Caki2 (cell line): ENCODE measurements at regions not wholly inside any gene's neighbourhood (a gene's known extent, or its start where the extent isn't known, plus 50 kb on each side); places are given as distances from the start of the nearest gene placed in this dataset.

Source experiments
- DNase-seq: peaks from one replicate; pipeline ENCODE4 v3.0.0-alpha.2; 2015; ENCODE audit warnings: low read depth
- in situ Hi-C: cut with HindIII; loops from 2 replicates; pipeline ENCODE4 v1.10.0; 2016; ENCODE audit warnings: low sequenced_read_pairs, low pct_unique_long_range_greater_than_20kb, mixed read lengths

DNA sequence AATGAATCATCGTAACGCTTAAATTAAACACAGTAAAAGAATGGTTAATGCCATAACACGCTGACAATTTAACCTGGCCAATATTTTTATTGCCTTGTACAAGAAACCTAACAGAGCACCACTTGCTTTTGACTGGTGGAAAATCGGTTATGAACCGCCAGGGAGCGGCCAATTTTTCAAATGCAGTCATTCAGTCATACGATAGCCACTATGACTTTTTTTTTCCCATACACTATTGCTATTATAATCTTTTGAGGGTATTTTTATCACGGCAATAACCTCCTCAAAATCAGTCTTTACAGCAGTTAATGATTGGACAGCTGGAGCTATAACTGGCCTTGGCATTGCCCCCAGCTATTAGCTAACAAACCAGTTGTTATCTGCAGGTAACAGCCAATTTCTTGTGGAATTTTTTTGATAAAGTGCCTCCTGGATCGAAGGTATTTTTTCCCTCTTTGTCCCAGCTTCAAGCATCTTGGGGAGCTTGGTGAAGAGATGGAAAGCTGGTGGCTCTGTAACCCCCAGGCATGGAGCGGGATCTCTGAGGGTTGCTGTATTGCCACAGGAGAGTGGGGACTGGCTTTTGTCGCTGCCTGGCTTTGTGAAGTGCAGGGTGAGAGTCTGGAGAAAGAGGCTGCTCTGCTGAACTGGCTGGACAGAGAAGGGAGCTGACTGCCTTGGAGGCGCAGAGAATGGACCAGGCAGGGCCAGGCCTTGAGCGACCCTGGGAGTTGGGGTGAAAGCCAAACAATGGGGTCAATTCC, 198.4 kb upstream of the ZNF536 start:
- in situ Hi-C loops, result no loop called here
- no peak for DNase-seq

DNA sequence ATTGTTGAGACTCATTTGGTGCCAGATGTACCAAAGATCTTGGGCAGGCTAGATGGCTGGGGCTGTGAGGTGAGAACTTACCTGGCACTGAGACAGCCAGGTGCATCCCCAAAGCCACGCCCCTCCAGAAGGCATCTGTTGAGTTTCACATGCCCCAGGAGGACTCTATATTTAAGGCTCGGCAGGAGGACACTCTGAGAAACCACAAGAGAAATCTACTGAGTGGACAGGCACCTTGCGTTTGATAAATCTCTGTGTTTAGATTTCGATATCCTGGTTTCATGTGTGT, 197.9 kb upstream of the ZNF536 start:
- in situ Hi-C loops, result no loop called here
- no peak for DNase-seq

DNA sequence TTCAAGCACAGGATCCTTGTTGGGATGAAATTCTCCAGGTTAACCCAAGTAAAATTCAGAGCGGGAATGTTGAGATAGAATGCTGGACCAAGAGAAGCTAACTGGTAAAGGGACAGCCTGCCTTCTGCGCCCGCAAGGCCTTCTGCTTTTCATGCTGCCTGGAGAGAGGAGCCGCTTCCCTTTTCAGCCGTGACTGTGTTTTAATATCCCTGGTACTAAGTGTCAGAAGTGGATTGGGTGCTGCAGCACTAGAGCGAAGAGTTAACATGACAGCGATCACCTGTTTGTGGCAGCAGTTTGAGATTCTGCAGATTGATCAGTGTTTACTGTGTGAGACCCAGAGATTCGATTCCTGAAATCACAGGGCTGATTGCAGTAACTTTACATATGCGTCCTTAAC, 197.4 kb upstream of the ZNF536 start:
- in situ Hi-C loops, result no loop called here
- DNase-seq, result no peak

DNA sequence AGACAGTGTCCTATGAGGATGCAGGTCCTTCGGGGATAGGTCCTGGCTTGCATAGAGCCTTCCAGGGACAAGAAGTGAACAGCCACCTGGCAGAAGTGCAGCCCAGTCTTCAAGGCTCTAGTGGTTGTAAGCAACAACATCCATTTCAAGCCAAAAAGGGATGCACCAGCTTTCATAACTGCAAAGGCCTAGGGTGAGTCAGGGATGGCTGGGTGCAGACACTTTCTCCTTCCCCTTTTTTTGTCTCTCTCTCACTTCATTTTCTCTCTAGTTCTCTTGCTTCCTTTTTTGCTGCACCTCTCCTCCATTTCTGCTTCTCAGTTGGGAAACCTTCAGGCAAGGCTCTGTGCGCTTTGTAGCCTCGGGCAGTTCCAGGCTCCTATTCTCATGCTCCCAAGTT, 196.2 kb upstream of the ZNF536 start:
- no peak for DNase-seq
- in situ Hi-C loops, result no loop called here

DNA sequence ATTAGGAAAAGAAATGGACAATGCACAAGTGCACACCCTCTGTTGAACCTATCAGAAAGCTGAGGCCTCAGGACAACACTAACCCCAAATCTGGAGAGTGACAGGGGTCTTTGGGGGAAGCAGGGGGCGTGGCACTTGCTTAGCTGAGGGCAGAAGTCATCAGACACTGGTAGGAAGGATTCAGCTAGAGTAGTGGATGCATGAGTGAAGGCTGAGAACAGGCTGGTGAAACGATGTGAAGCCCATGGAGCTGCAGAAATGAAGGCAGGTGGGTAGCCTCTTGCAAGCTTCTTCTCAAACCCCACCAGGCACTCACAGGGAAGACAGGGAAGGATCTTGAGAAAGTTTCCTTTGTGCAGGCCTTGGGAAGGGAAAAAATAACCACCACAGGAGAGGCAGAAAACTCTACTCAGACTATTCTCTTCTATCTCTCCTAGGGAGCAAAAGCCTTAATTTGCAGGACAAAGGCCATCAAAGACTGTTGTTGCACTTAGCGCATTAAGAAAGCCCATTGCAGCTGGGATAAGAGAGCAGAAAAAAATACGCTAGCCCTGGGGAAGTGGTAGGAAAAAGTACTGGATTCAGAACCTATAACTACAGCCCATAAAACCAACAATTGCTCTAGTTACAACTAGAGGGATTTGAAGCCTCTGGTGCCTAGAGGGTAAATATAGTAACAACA, 193.3 kb upstream of the ZNF536 start:
- in situ Hi-C loops, result no loop called here
- no peak for DNase-seq

DNA sequence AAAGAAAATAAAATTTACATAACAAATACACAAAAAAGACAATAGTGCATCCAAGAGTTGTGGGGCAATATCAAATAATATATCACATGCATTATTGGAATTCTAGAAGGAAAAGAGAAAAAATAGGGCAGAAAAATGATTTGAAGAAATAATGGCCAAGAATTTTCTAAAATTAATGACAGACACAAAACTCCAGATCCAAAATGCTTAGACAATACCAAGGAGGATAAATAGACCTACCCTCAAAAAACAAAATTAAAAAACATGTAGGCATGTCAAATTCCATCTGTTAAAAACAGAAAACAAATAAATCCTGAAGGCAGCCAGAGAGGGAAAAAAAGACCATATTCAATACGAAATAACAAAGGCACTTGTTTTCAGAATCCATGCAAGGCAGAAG, 191.5 kb upstream of the ZNF536 start:
- DNase-seq, result no peak
- in situ Hi-C loops, result no loop called here

DNA sequence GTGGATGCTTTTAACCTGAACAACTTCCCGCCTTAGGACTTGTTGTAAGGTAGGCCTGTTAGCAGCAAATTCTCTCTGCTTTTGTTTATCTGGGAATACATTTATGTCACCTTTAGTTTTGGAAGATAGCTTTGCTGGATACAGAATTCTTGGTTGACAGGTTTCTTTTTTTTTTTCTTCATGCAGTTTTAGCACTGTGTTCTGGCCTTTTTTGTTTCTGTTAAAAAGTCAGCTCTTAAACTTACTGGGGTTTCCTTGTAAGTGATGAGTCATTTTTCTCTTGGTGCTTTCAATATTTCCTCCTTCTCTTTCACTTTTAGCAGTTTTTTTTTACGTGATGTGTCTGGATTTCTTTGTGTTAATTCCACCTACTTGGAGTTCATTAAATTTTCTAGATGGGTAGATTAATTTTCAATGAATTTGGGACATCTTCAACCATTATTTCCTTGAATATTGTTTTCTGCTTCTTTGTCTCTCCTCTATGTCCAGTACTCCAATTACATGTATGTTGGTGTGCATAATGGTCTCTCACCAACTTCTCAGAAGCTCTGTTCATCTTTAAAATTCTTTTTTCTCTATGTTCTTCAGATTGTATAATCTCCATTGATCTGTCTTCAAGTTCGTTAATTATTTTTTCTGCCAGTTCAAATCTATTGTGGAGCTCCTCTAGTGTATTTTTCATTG, 188.2 kb upstream of the ZNF536 start:
- peak; percentile 6 for DNase-seq
- in situ Hi-C loops, result no loop called here

DNA sequence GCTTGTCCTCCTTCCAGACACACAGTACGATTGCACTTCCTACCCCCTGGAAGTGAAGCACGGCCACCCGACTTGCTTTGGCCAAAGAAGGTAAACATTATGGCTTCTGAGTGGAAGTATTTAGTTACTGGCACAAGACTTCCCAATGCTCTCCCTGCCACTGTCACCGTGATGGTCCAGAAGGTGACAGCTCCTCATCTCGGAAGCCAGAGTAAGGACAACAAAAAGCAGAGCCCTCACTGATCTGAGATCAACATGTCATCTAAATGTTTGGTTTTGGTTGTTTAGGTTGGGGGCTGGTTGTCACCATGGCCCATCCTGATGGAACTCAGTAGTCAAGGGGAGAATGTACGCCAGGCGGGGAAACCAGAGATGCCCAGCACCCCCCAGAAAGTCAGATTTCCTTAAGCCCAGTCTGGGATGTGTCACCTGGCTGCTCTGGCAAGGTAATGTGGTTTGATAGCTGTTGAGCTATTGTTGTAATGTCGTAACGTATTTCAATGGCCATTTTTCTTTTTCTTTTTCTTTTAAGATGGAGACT, 170.1 kb upstream of the ZNF536 start:
- no peak for DNase-seq
- in situ Hi-C loops, result no loop called here

DNA sequence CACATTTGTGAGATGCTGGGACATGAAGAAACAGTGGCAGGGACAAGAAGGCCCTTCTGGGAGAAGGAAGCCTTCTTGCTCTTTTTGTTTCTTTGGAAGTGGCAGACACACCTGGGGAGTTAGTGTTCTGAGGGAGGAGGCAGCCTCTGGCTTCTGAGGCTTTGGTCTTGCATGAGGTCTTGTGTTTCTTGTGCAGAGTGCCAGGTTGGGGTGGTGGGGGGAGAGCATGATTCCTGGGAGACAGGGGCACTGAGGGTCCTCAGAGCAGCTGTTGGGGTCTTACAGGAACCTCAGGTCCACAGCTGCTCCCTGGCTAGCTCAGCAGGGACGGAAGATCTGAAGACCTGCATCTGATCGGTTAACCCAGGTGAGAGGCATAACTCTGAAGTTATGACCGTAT, 167.5 kb upstream of the ZNF536 start:
- in situ Hi-C loops, result no loop called here
- DNase-seq, result no peak

DNA sequence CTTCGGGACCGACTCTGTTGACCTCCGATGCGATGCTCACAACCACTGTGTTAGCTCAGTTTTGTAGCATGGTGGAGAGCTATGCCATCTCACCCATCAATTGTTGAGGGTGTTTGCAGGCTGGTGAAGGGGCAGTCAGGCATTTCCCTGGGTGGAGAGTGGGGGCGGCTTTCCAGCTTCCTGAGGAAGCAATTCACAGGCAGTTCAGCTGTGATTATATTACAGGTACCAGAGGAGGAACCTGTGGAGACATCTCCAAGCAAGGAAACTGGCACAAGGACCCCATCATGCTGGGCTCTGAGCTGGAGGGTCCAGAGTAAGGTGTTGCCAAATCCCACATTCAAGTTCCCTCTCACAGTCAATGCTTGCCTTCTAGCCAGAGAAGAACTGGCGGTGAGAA, 166.0 kb upstream of the ZNF536 start:
- in situ Hi-C loops, result no loop called here
- DNase-seq, result no peak

DNA sequence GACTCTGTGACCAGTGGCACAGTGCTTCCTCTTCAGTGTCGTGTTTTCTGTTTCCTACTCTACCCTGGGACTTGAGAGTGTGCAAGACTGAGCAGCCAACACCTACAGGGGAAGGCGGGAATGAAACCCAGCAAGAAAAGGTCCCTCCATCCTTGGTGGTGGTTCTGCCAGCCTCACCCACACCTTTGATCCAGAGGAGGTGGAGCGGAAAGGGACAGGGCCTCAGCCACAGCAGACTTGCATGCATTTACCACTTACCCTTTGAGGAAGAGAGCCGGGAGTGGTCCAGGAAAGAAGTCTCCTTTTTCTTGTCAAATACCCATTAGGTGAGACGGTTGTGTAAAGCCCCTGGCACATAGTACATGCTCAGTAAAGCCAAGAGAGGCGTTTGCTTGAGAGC, 164.8 kb upstream of the ZNF536 start:
- no peak for DNase-seq
- in situ Hi-C loops, result no loop called here

DNA sequence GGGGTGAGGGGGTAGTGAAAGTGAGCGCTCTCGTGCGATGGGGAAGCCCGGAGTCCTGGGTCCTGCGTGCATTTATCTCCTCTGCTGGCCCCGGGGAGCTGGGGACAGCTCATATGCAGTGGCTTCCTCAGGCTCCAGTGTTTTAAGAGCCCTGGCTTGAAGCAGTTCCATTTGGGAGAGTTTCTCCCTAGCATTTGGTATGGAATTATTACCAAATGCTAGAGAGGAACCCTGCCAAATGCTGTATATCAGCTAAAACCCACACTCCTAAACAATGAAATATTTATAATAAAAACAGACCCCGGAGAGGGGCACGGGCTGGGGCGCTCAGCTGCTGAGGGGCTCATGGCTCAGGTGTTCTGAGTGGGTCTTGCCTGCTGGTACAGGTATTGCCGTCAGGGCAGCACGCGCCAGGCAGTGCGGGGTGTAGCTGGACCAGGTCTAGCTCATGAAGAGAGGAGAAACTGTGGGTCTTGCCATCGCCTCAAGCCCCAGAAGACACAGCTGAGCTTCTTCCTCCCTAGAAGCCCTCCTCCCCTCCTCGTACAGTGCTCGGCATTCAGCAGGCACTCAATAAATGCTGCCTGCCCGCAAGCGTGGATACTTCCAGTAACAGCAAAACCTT, 163.6 kb upstream of the ZNF536 start:
- no peak for DNase-seq
- in situ Hi-C loops, result no loop called here

DNA sequence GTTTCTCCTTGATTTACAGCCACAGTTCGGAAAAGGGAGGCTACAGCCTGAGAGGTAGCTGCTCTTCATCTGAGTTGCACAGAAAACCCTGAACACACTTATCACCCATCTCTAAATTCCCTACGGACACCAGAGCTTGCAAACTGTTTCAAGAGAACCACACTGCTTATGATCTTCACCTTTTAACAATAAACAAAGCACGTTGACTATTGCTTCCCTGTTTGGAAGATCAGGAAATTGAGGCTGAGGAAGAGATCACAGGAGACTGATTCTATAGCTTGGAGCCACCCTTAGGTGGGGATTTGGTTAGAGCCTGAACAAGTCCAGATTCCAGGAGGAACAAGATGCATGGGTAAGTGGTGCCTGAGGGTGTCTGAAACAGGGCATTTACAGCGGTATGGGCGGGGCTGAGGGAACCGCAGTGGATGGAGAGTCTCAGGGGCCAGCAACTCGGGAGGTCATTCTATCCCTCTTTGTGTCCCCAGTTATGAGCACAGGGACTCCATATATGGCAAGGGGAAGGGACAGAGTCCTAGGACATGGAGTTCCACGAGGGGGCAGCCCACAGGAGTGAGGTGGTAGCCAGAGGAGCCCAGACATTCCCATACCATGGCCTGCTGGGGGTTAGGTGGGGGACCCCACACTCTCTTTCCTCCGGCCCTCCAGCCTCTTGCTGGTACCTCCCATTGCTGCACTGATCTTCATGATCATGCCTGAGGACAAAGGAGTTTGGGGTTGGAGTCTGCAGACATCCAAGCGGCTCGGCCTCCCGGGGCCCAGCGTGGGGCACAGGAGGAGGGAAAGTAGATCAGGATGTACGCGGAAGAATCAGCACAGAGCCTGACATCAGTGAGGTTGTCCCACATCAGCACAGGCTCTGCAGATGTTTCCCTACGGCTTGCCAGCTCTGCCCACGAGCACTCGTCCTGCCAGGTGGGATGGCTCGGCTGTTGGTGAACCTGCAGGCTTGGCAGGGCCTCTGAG, 162.3 kb upstream of the ZNF536 start:
- DNase-seq, result no peak
- in situ Hi-C loops, result no loop called here

DNA sequence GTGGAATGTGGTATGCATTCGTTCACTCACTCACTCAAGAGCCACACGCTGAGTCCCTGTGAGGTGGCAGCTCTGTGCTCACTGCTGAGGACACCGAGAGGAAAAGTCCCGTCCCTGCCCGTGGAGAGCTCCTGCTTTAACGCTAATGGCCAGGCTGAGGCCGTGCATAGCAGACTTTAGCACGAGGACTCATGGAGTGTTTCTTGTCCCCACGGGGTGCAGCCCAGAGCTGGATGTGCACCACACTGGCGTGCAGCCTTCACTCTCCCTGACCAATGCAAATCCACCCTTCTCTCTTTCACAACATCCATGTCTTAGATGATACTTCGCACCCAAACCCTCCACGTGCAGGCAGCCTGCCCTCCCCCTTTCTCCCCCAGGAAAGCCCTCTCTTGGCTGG, 159.6 kb upstream of the ZNF536 start:
- in situ Hi-C loops, result no loop called here
- no peak for DNase-seq

DNA sequence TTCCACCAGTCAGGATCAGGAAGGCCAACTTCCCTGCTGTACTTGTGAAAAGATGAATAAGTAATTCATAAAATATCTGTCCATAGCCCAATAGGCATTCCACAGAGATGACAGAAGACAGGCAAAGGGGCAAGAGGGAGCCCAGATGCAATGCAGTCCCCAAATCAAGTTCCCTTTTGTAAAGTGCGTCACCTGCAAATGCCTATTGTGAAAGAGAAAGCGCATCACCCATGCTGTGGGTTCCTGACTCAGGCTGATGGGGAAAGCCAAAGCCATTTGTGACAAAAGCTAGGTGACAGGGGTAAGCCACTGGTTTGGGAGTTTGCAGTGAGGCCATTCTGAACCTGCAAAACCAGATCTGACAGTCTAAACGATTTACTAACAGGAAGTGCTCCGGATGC, 157.5 kb upstream of the ZNF536 start:
- in situ Hi-C loops, result no loop called here
- DNase-seq, result no peak

DNA sequence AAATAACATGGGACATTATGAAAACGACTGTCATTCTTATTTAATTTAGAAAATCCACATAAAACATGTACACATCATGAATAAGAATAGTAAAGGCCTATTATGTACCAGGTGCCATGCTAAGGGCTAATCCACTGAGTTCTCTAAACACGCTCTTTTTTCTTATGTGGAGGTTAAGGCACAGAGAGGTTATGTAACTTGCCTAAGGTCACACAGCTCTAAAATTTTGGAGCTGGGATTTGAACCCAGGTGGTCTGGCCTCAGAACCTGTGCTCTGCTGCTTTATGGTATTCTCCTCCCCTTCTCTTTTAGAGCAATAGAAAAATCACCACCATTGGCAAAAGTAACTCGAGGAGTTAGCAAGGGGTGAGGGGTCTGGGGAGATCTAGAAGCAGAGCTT, 156.9 kb upstream of the ZNF536 start:
- in situ Hi-C loops, result no loop called here
- no peak for DNase-seq

DNA sequence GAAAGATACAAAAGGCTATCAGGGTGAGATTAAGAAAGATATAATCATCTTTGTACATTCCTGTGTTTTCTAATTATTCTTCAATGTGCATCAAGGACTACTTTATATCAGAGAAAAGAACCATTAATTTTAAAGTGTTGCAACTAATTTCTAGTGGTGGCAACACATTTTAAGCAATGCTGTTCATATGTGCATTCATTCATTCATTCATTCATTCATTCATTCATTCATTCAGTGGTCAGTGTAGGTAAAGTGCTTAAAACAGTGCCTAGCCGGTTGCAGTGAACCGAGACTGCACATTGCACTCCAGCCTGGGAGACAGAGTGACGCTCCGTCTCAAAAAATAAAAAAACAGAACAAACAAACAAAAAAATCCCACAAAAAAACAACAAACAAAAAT, 155.7 kb upstream of the ZNF536 start:
- in situ Hi-C loops, result no loop called here
- DNase-seq, result no peak

DNA sequence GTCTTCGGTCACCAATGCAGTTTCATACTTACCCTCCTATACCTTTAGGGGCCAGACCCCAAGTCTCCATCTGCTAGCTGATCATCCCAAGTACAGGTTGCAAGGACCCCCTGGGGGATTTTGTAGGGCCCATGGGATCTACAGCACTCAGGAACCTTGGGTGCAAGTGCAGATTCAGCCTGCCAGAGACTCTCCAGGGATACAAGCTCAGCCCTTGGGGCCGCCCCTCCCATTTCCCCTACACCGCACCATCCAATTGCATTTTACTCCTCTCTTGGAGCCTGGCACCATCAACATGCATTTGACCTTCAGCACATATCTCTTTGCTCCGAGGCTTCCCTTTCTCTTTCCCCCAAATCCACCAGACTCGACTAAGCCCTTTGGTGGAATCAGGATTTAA, 154.7 kb upstream of the ZNF536 start:
- DNase-seq, result no peak
- in situ Hi-C loops, result no loop called here
